ENCODE measurements at regions not wholly inside any gene's neighbourhood (a gene's known extent, or its start where the extent isn't known, plus 50 kb on each side); places are given as distances from the start of the nearest gene placed in this dataset.

- DNase-seq (ENCODE audit: low read depth): no peak
These were observed 54.6 kb upstream of the PRDX6 start for GRCh38 chr1:173422456-173422976.

- no peak for DNase-seq (ENCODE audit: low read depth)
These were observed 53.8 kb upstream of the PRDX6 start for GRCh38 chr1:173423291-173423690.

DNA sequence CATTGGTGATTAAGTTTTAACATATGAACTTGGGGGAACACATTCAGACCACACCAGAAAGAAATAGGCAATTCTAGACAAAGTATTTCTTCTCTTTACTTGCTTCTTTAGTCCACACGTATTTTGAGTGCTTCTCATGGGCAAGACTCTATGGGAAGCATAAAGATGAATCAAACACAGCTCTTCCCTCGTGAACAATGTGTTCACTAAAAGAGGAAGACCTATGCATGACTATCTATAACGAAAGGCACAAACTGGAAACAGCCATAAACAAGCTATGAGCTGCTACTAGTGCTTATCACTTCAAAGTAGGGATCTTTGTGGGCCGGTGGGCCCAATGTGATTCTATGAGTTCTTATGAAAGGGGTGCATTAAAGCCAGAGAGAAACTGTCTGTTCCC is 53.0 kb upstream of the PRDX6 start:
- DNase-seq (ENCODE audit: low read depth): no peak

GRCh38 chr1:173424782-173425407 is 52.2 kb upstream of the PRDX6 start:
- no peak for DNase-seq (ENCODE audit: low read depth)

DNA sequence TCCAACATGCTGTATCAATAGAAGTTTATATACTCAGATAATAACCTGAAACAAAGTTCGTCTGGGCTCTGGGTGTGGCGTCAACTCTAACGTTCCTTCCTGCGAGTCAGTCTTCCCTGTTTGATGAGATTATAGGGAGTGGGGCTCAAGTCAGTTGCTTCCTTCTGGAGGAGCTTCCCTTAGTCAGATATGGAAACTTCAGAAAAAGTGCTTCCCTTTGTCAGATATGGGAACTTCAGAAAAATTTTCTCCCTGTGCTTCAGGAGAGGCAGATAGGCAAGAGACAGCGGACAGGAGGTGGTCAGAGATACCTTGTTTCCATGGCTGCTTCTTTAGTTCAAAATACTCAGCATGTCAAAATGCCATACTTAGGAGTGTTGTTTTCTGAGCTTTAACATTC is 51.1 kb upstream of the PRDX6 start:
- no peak for DNase-seq (ENCODE audit: low read depth)

- DNase-seq (ENCODE audit: low read depth): no peak
These were observed 49.7 kb upstream of the PRDX6 start for GRCh38 chr1:173427146-173428054.
